ENCODE measurements at regions not wholly inside any gene's neighbourhood (a gene's known extent, or its start where the extent isn't known, plus 50 kb on each side); places are given as distances from the start of the nearest gene placed in this dataset.

GRCh38 chr2:217725409-217725808 lies 277.4 kb downstream of the TNS1 start:
- TF ChIP-seq POLR2A (IDR thresholded peaks at IDR 0.05): no peak
- TF ChIP-seq, protein P1, sequence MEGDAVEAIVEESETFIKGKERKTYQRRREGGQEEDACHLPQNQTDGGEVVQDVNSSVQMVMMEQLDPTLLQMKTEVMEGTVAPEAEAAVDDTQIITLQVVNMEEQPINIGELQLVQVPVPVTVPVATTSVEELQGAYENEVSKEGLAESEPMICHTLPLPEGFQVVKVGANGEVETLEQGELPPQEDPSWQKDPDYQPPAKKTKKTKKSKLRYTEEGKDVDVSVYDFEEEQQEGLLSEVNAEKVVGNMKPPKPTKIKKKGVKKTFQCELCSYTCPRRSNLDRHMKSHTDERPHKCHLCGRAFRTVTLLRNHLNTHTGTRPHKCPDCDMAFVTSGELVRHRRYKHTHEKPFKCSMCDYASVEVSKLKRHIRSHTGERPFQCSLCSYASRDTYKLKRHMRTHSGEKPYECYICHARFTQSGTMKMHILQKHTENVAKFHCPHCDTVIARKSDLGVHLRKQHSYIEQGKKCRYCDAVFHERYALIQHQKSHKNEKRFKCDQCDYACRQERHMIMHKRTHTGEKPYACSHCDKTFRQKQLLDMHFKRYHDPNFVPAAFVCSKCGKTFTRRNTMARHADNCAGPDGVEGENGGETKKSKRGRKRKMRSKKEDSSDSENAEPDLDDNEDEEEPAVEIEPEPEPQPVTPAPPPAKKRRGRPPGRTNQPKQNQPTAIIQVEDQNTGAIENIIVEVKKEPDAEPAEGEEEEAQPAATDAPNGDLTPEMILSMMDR (IDR thresholded peaks at IDR 0.05): no peak
